K562 (cell line): ENCODE measurements at regions not wholly inside any gene's neighbourhood (a gene's known extent, or its start where the extent isn't known, plus 50 kb on each side); places are given as distances from the start of the nearest gene placed in this dataset.

Experiments
- ATAC-seq: fragments of 200-7000 bp; cut with Tn5 transposase; 3 replicates; pipeline ENCODE4 v1.9.1; 2020; ENCODE audit warnings: moderate library complexity
- BruUV-seq: library from RNA; stranded (reverse); fragments of 400-500 nt; replicated peaks from 2 replicates; lab custom pipeline; 2021; lab: Mats Ljungman, UMichigan
- CTCF ChIA-PET: fragments of 300-600 bp; formaldehyde crosslinking; extraction: SDS; loops from one replicate; lab custom pipeline; 2021; ENCODE audit warnings: low intra/inter-chr PET ratio; lab: Yijun Ruan, JAX
- POLR2A ChIA-PET: fragments of 300-600, 350-650 bp; sonication (Branson Sonifier 250); formaldehyde crosslinking; extraction: SDS; loops from one replicate; lab custom pipeline; 2021; ENCODE audit warnings: antibody characterized with exemption, inconsistent platforms; lab: Yijun Ruan, JAX
- DNase-seq, 4 experiments: peaks; one replicate each; pipeline versions ENCODE4 v3.0.0 to v3.0.0-alpha.2; 2011 to 2018; ENCODE audit warnings: low spot score in 3 of 4, mixed read lengths in 3 of 4; ENCODE audit errors: extremely low read depth in 1 of 4
- FAIRE-seq: peaks from 2 replicates; lab custom pipeline; 2011; peaks lifted over from hg19 to GRCh38; lab: Jason Lieb, UNC
- H2AFZ ChIP-seq: 2 replicates; pipeline ENCODE4 v1.6.0; 2011; ENCODE audit warnings: low read depth, low read length, control low read depth, inconsistent platforms
- H3K27ac ChIP-seq: fragments of 200-600 bp; 3 replicates; pipeline ENCODE4 v1.8.0; 2011; ENCODE audit warnings: low read depth, mild to moderate bottlenecking, control low read depth, inconsistent platforms, low read length, moderate library complexity, mixed read lengths; ENCODE audit errors: extremely low read depth
- H3K27me3 ChIP-seq, 2 experiments: fragments of 300-600 bp in 1 of 2; 2 replicates in 1 of 2; 3 replicates in 1 of 2; pipeline versions ENCODE4 v1.6.0 to v1.8.0; 2011; ENCODE audit warnings: inconsistent platforms in 2 of 2, low read length in 2 of 2, mild to moderate bottlenecking in 1 of 2, mixed read lengths in 1 of 2, moderate library complexity in 1 of 2; ENCODE audit not compliant: control insufficient read depth in 2 of 2, insufficient read depth in 2 of 2
- H3K36me3 ChIP-seq: fragments of 300-600 bp; 3 replicates; pipeline ENCODE4 v1.8.0; 2011; ENCODE audit warnings: mild to moderate bottlenecking, low read length, inconsistent platforms; ENCODE audit not compliant: control insufficient read depth, insufficient read depth
- H3K4me1 ChIP-seq, 2 experiments: fragments of 200-600 bp in 1 of 2; replicated peaks in 1 of 2; 2 replicates in 1 of 2; 3 replicates in 1 of 2; pipeline versions ENCODE4 v1.5.1 to v1.8.0; 2011; ENCODE audit warnings: inconsistent platforms in 2 of 2, low read length in 2 of 2, mild to moderate bottlenecking in 1 of 2, mixed read lengths in 1 of 2, moderate library complexity in 1 of 2; ENCODE audit not compliant: control insufficient read depth in 2 of 2, insufficient read depth in 2 of 2
- H3K4me2 ChIP-seq: 2 replicates; pipeline ENCODE4 v1.6.1; 2011; ENCODE audit warnings: low read length, control low read depth, inconsistent platforms, mixed read lengths; ENCODE audit not compliant: insufficient read depth
- H3K4me3 ChIP-seq: fragments of 200-600 bp; sonication (generic), shearing (Covaris generic); 2 replicates; pipeline ENCODE4 v1.5.1; 2016; ENCODE audit warnings: control low read depth, inconsistent platforms
- H3K79me2 ChIP-seq: fragments of 200-600 bp; 3 replicates; pipeline ENCODE4 v1.8.0; 2011; ENCODE audit warnings: low read length, inconsistent platforms; ENCODE audit not compliant: control insufficient read depth, insufficient read depth
- H3K9ac ChIP-seq, 2 experiments: 2 replicates each; pipeline versions ENCODE4 v1.6.0 to v1.6.1; 2011; ENCODE audit warnings: low read depth in 2 of 2, low read length in 2 of 2, control low read depth in 1 of 2, inconsistent platforms in 1 of 2, mild to moderate bottlenecking in 1 of 2, mixed read lengths in 1 of 2; ENCODE audit not compliant: insufficient read depth in 1 of 2
- H3K9me1 ChIP-seq: one replicate; pipeline ENCODE4 v1.6.0; 2011; ENCODE audit warnings: inconsistent platforms, mild to moderate bottlenecking, low read length, moderate library complexity; ENCODE audit not compliant: control insufficient read depth, insufficient read depth
- H3K9me3 ChIP-seq: replicated peaks from 2 replicates; pipeline ENCODE4 v1.5.1; 2011; ENCODE audit warnings: low read depth, low read length, inconsistent platforms; ENCODE audit not compliant: control insufficient read depth, insufficient read depth
- H4K20me1 ChIP-seq: replicated peaks from 2 replicates; pipeline ENCODE4 v1.6.1; 2011; ENCODE audit warnings: low read length, inconsistent platforms, mixed read lengths; ENCODE audit not compliant: control insufficient read depth, insufficient read depth
- ETV6 ChIP-seq, 3 experiments: fragments of 150-350 bp in 1 of 3; sonication (generic) in 1 of 3; formaldehyde crosslinking in 1 of 3; IDR thresholded peaks; 2 replicates each; pipeline versions ENCODE4 v1.6.1 to v1.8.0; 2014 to 2022; ENCODE audit warnings: borderline replicate concordance in 2 of 3, low read depth in 2 of 3, antibody characterized with exemption in 1 of 3, low read length in 1 of 3, mild to moderate bottlenecking in 1 of 3, missing genetic modification reagents in 1 of 3
- JUN ChIP-seq, 2 experiments: sonication (generic) in 1 of 2; formaldehyde crosslinking in 1 of 2; IDR thresholded peaks; 2 replicates each; pipeline versions ENCODE4 v1.6.1 to v1.8.0; 2012 to 2022; ENCODE audit warnings: borderline replicate concordance in 2 of 2, mild to moderate bottlenecking in 2 of 2, improper control_type of control experiment in 1 of 2, low read depth in 1 of 2, low read length in 1 of 2, missing genetic modification reagents in 1 of 2
- MYNN ChIP-seq, 2 experiments: sonication (generic); formaldehyde crosslinking in 1 of 2; IDR thresholded peaks; 2 replicates each; pipeline versions ENCODE4 v1.5.0 to v1.6.1; 2016 to 2020; ENCODE audit warnings: antibody characterized with exemption in 1 of 2, missing genetic modification reagents in 1 of 2
- NCOA4 ChIP-seq: fragments of 450-650 bp; IDR thresholded peaks from 2 replicates; pipeline ENCODE4 v1.6.1; 2018; ENCODE audit warnings: mild to moderate bottlenecking; ENCODE audit not compliant: partially characterized antibody
- POLR2A ChIP-seq: fragments of 450-650 bp; conservative IDR thresholded peaks from 2 replicates; pipeline ENCODE4 v1.6.1; 2016
- PPARD ChIP-seq: fragments of 250-450 bp; sonication (Bioruptor Pico); IDR thresholded peaks from 2 replicates; pipeline ENCODE4 v1.8.0; 2022; ENCODE audit warnings: inconsistent platforms, mild to moderate bottlenecking, moderate library complexity
- RUNX1 ChIP-seq: sonication (generic); IDR thresholded peaks from 2 replicates; pipeline ENCODE4 v1.6.1; 2016; ENCODE audit warnings: antibody characterized with exemption, low read depth
- USF1 ChIP-seq: sonication (generic); formaldehyde crosslinking; IDR thresholded peaks from 2 replicates; pipeline ENCODE4 v1.9.0; 2022; ENCODE audit warnings: mild to moderate bottlenecking, missing genetic modification reagents
- ZNF124 ChIP-seq: sonication (generic); formaldehyde crosslinking; IDR thresholded peaks from 2 replicates; pipeline ENCODE4 v1.8.1; 2022; ENCODE audit warnings: missing genetic modification reagents
- WGBS: fragments of 100-300 bp; shearing (Covaris generic); methylation state at CpG from one replicate; pipeline ENCODE4 v1.1.6; 2016; ENCODE audit warnings: low coverage, mixed read lengths; ENCODE audit not compliant: insufficient coverage; ENCODE audit errors: missing lambda C conversion rate; 5-methylcytosine and 5-hydroxymethylcytosine counted together
- in situ Hi-C: fragments of 300-500 bp; cut with MboI; formaldehyde crosslinking; loops from 4 replicates; pipeline ENCODE4 v1.15.0; 2018; ENCODE audit warnings: inconsistent platforms, mixed read lengths
- intact Hi-C: fragments of 100-400 bp; cut with micrococcal nuclease; formaldehyde crosslinking; loops from 2 replicates; pipeline ENCODE4 v1.14.2; 2022
- TF ChIP-seq, protein P1 (sequence below): sonication (generic); formaldehyde crosslinking; IDR thresholded peaks from 2 replicates; pipeline ENCODE4 v1.8.0; 2023; ENCODE audit warnings: mild to moderate bottlenecking, missing genetic modification reagents

GRCh38 chr4:92234393-92235176 lies 69.2 kb upstream of the GRID2 start:
- TF ChIP-seq PPARD, result no peak
- no peak for TF ChIP-seq JUN (IDR thresholded peaks at IDR 0.05; ENCODE audit: borderline replicate concordance, low read depth, low read length)
- TF ChIP-seq JUN (CRISPR knock-in tag; IDR thresholded peaks at IDR 0.05; ENCODE audit: borderline replicate concordance), result no peak
- BruUV-seq, result no TSS peak
- no peaks in the 10 kb centered on the region for H3K4me1 ChIP-seq
- no peak overlapping the region for H3K27ac ChIP-seq
- CTCF ChIA-PET, result no interaction called here
- no peak for DNase-seq
- H3K4me2 ChIP-seq, result no peak overlapping the region
- no peak overlapping the region for H2AFZ ChIP-seq
- in situ Hi-C loops, result no loop called here
- no peaks in the 10 kb centered on the region for H3K9me1 ChIP-seq
- no peak overlapping the region for H3K9ac ChIP-seq
- no peak for FAIRE-seq
- no peak overlapping the region for H3K4me3 ChIP-seq
- H3K27me3 ChIP-seq, result no peaks in the 10 kb centered on the region
- no peaks in the 10 kb centered on the region for H3K36me3 ChIP-seq
- ATAC-seq, result no peak
- intact Hi-C loops, result no loop called here
- no peaks in the 10 kb centered on the region for H3K9me3 ChIP-seq
- H4K20me1 ChIP-seq, result no peaks in the 10 kb centered on the region
- no peaks in the 10 kb centered on the region for H3K79me2 ChIP-seq
- POLR2A ChIA-PET, result no interaction called here
- WGBS, result 0% methylated on average over 4 of the region's 4 CpGs

GRCh38 chr4:92235731-92236130 lies 68.0 kb upstream of the GRID2 start:
- no peak overlapping the region for H3K4me3 ChIP-seq
- H3K4me1 ChIP-seq, result no peaks in the 10 kb centered on the region
- DNase-seq (no peak), FAIRE-seq (no peak), ATAC-seq (no peak)
- H3K9ac ChIP-seq, result no peak overlapping the region
- BruUV-seq, result no TSS peak
- H3K4me2 ChIP-seq, result no peak overlapping the region
- no peak overlapping the region for H2AFZ ChIP-seq
- ChIA-PET CTCF (no interaction called here), POLR2A (no interaction called here)
- intact Hi-C loops (no loop called here), in situ Hi-C loops (no loop called here)
- no peaks in the 10 kb centered on the region for H3K9me3 ChIP-seq
- H4K20me1 ChIP-seq, result no peaks in the 10 kb centered on the region
- no peaks in the 10 kb centered on the region for H3K27me3 ChIP-seq
- no peaks in the 10 kb centered on the region for H3K79me2 ChIP-seq
- H3K36me3 ChIP-seq, result no peaks in the 10 kb centered on the region
- H3K9me1 ChIP-seq, result no peaks in the 10 kb centered on the region
- no peak overlapping the region for H3K27ac ChIP-seq
- whole genome bisulfite sequencing, result 0% methylated on average over 2 of the region's 2 CpGs
- TF ChIP-seq RUNX1, result no peak
- TF ChIP-seq ETV6 (IDR thresholded peaks at IDR 0.05; ENCODE audit: borderline replicate concordance in 1 of 2, low read depth in 2 of 2, low read length in 1 of 2), result no peak
- no peak for TF ChIP-seq ETV6 (CRISPR knock-in tag; IDR thresholded peaks at IDR 0.05; ENCODE audit: borderline replicate concordance)
- TF ChIP-seq, protein P1, sequence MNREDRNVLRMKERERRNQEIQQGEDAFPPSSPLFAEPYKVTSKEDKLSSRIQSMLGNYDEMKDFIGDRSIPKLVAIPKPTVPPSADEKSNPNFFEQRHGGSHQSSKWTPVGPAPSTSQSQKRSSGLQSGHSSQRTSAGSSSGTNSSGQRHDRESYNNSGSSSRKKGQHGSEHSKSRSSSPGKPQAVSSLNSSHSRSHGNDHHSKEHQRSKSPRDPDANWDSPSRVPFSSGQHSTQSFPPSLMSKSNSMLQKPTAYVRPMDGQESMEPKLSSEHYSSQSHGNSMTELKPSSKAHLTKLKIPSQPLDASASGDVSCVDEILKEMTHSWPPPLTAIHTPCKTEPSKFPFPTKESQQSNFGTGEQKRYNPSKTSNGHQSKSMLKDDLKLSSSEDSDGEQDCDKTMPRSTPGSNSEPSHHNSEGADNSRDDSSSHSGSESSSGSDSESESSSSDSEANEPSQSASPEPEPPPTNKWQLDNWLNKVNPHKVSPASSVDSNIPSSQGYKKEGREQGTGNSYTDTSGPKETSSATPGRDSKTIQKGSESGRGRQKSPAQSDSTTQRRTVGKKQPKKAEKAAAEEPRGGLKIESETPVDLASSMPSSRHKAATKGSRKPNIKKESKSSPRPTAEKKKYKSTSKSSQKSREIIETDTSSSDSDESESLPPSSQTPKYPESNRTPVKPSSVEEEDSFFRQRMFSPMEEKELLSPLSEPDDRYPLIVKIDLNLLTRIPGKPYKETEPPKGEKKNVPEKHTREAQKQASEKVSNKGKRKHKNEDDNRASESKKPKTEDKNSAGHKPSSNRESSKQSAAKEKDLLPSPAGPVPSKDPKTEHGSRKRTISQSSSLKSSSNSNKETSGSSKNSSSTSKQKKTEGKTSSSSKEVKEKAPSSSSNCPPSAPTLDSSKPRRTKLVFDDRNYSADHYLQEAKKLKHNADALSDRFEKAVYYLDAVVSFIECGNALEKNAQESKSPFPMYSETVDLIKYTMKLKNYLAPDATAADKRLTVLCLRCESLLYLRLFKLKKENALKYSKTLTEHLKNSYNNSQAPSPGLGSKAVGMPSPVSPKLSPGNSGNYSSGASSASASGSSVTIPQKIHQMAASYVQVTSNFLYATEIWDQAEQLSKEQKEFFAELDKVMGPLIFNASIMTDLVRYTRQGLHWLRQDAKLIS (CRISPR knock-in tag), result no peak
- no peak for TF ChIP-seq USF1
- TF ChIP-seq POLR2A, result no peak
- TF ChIP-seq NCOA4, result no peak
- TF ChIP-seq MYNN (IDR thresholded peaks at IDR 0.05), result no peak
- TF ChIP-seq MYNN (CRISPR knock-in tag; IDR thresholded peaks at IDR 0.05), result no peak
- no peak for TF ChIP-seq ZNF124 (CRISPR knock-in tag)
